ENCODE measurements at regions not wholly inside any gene's neighbourhood (a gene's known extent, or its start where the extent isn't known, plus 50 kb on each side); places are given as distances from the start of the nearest gene placed in this dataset.

DNA sequence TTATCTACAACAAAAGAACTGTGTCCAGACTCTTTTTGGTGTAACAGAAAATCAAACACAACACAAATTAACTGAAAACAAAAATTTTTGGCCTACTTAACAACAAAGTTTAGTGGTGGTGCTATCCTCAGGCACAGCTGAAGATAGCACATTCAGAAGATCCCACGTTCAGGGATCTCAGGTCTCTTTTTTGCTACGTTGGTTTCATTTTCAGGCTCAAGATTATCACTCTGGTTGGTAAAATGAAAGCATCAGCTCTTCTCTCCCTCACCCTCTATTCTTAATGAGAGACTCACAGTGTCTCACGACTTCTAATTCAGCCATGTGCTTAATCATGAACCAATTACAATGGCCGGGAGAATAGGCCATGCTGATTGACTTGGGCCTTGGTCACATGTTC is 146.9 kb upstream of the PTPRG start:
- TF ChIP-seq, protein P1, sequence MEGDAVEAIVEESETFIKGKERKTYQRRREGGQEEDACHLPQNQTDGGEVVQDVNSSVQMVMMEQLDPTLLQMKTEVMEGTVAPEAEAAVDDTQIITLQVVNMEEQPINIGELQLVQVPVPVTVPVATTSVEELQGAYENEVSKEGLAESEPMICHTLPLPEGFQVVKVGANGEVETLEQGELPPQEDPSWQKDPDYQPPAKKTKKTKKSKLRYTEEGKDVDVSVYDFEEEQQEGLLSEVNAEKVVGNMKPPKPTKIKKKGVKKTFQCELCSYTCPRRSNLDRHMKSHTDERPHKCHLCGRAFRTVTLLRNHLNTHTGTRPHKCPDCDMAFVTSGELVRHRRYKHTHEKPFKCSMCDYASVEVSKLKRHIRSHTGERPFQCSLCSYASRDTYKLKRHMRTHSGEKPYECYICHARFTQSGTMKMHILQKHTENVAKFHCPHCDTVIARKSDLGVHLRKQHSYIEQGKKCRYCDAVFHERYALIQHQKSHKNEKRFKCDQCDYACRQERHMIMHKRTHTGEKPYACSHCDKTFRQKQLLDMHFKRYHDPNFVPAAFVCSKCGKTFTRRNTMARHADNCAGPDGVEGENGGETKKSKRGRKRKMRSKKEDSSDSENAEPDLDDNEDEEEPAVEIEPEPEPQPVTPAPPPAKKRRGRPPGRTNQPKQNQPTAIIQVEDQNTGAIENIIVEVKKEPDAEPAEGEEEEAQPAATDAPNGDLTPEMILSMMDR (conservative IDR thresholded peaks at IDR 0.05 in 1 of 2, IDR thresholded peaks at IDR 0.05 in 1 of 2; ENCODE audit: low read depth in 1 of 2, low read length in 2 of 2): no peak
- no peak for TF ChIP-seq EZH2 (IDR thresholded peaks at IDR 0.05; ENCODE audit: low read length, missing control alignments)

Measured in fibroblast of lung (primary cell).